ENCODE measurements at regions not wholly inside any gene's neighbourhood (a gene's known extent, or its start where the extent isn't known, plus 50 kb on each side); places are given as distances from the start of the nearest gene placed in this dataset.
A peak's percentile ranks its signal among the peaks of the same experiment; 100 is the strongest.

DNA sequence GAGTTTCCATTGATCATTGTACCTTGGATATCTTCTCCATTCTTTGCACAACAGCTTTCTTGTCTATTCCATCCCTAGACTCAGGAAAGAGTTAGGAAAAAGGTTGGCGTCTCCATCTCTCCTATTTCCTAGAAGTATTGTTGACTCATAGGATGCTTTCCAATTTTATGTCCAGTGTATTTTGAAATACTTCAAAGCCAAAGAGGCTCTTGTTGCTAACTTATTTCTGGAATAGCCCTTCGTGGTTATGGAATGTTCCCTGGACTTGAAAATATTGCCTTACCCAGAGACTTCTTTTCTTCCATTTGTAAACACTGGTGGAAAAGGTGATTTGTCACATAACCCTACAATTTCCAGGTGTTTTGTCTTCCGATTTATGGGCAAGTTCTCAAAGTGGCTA lies 402.3 kb upstream of the ZNF608 start:
- no peak for DNase-seq

- DNase-seq, result no peak
Observed at GRCh38 chr5:125149110-125149509, 402.7 kb upstream of the ZNF608 start.

GRCh38 chr5:125149527-125149926 lies 403.1 kb upstream of the ZNF608 start:
- no peak for DNase-seq

DNA sequence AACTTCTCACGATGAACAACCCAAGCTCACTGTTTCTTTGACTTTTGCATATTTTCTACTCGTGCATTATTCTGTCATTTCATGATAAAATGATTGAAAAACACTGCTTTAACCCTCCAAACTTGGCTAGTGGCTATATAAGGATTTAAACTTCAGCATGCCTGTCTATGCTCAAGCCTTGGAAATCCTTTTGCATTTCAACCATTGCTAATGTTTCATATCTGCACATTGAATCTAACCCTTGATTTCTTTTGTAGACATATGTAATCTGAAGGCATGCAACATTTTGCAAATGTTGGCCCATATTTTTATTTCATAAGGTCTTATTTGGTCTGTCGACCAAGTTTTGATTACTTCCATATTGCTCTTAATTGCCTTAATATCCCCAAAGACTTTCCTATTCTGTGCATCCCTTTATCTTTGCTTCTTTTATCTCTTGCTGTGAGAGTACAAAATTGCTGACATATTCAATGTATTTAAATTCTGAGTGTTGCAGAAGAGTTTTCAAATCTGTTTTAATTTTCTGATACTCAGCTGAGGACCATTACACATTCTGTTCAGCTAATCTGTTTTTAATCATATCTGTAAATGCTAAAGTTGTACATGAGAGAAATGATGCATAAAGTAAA lies 403.7 kb upstream of the ZNF608 start:
- no peak for DNase-seq

- DNase-seq, result no peak
Observed at GRCh38 chr5:125151150-125151900, 404.9 kb upstream of the ZNF608 start.

DNA sequence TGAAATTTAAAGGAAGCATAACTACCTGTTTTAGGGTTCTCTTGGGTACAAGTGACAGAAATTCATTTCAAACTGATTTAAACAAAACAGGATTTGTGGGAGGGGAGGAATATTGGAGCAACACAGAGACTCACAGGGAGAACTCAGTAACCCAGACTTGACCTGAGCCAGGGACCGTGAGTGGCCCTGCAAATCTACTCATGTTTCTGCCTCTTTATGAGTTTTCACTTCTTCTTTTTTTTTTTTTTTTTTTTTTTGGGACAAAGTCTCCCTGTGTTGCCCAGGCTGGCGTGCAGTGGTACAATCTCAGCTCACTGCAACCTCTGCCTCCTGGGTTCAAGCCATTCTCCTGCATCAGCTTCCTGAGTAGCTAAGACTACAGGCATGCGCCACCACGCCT lies 405.6 kb upstream of the ZNF608 start:
- no peak for DNase-seq

GRCh38 chr5:125152461-125153189 lies 406.2 kb upstream of the ZNF608 start:
- DNase-seq, result no peak

DNA sequence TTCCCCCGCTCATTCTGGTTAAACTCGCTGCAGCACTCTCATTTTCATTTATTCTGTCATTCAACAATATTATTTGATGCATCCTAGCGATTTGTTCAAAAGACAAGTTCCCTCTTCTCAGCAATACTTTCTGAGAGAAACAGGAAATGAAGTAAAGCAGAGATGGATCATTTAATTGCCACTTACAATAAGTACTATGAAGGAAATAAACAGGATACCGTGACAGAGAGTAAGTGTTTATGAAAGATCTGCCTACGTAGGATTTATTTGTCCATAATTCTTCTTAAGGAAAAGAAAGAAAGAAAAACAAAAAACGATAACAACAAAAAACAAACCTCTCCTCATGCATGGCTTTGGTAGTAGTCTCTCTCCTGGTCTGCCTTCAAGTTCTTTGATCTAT lies 406.8 kb upstream of the ZNF608 start:
- peak; percentile 2 for DNase-seq

- DNase-seq, result no peak
Observed at GRCh38 chr5:125154301-125155110, 408.1 kb upstream of the ZNF608 start.

- peak; percentile 11 for DNase-seq
Observed at GRCh38 chr5:125160787-125161502, 414.5 kb upstream of the ZNF608 start.

GRCh38 chr5:125162714-125163113 lies 416.3 kb upstream of the ZNF608 start:
- DNase-seq, result no peak

GRCh38 chr5:125169396-125169795 lies 423.0 kb upstream of the ZNF608 start:
- DNase-seq, result no peak

DNA sequence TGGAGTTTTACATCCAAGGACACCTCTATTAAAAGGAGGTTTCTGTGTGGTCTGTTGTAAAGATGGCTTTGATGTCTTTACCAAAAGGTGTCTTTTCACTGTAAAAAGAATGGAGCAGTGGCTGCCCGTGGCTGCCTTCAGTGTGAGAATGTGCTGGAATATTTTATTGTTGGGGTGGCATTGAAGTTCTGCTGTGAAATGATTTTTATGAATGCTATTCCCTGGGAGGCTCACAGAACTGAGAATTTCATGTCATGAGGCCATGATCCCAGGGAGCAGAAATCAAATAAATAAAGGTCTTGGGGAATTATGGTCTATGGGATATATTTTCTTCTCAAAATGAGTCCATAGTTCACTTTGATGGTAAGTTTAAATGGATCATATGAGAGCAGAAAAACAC lies 425.2 kb upstream of the ZNF608 start:
- DNase-seq, result no peak

DNA sequence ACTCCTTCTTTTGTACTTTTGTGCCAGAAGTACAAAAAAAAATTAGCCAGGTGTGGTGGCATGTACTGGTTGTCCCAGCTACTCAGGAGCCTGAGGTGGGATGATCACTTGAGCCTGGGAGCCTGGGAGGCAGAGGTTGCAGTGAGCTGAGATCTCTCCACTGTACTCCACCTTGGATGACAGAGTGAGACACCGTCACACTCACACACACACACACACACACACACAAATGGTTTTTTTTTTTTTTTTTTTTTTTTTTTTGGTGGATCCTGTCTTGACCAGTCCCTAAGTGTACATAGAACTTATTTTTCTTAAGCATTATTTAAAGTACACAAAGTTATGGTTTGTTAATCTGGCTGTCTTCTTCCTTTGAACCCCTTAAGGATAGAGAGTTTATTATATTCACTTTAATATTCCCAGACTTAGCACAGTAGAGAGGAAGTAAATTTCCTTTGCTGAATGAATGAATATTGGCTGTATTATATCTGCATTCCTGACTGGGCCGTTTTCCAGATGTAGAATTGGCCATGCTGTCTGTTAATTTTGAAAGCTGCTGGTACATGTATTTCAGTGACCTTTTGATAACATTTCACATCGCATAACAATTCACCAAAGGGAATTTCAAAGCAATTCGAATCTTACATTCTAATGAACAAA lies 429.0 kb upstream of the ZNF608 start:
- DNase-seq, result no peak

DNA sequence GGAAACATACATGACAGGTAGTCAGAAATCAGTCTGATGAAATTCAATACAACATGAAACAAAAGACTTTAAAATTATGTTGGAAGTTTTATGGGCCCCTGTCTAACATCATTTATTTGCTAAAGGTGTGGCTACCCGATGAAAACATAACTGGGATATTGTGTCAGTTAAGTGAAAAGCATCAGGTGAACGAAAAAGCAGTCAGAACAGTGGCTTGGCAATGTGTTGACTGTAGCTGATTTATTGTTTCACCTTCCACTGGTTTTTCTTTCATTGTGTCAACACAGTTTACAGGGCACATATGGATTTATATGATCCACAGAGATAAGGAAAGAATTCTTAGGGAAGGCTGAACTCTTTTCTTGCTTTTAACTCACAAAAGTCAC lies 429.6 kb upstream of the ZNF608 start:
- DNase-seq, result no peak

GRCh38 chr5:125177340-125177739 lies 430.9 kb upstream of the ZNF608 start:
- DNase-seq, result no peak

- no peak for DNase-seq
Observed at GRCh38 chr5:125179612-125180011, 433.2 kb upstream of the ZNF608 start.

GRCh38 chr5:125180231-125180829 lies 433.9 kb upstream of the ZNF608 start:
- peak; percentile 24 for DNase-seq

- no peak for DNase-seq
Observed at GRCh38 chr5:125181159-125181558, 434.7 kb upstream of the ZNF608 start.

DNA sequence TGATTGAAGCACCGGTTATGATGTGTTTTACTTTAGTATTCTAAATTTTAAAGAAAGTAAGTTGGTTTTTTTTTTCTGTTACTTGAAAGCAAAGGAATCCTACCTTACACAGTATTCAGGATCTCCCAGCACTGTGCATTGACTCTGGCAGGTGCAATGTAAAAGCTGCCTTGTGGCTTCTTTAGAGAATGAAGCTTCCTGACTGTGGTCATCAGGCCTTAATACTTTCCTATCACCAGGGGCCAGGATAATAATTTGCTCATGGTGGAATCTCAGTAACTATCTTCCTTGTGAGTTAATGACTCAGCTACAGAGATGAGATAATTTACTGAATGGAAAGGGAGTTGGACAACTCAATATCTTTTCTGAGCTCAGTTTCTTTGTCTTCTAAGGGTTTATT lies 435.5 kb upstream of the ZNF608 start:
- DNase-seq, result no peak

DNA sequence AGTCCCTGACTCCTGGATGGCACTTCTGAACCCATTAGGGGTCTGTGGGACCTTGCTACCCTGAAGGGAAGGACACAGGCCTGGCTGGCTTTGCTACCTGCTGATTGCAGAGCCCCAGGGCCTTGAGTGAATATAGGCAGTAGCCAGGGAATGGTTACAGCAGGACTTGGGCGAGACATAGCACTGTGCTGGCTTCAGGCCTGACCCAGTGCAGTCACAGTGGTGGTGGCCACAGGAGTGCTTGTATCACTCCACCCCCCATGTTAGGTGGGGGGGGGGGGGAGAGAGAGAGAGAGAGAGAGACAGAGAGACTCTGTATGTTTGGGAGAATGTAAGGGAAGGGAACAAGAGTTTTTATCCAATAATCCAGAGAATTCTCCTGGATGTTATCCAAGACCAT lies 439.3 kb upstream of the ZNF608 start:
- no peak for DNase-seq
